Upper lobe of left lung (tissue), 6 donors: ENCODE measurements at regions not wholly inside any gene's neighbourhood (a gene's known extent, or its start where the extent isn't known, plus 50 kb on each side); places are given as distances from the start of the nearest gene placed in this dataset.

Experiments used
- ATAC-seq, 2 donors: fragments of 200-7000 bp; cut with Tn5 transposase; one replicate each; pipeline ENCODE4 v1.9.1; 2022; ENCODE audit warnings: mild to moderate bottlenecking in 2 of 2, moderate library complexity in 2 of 2; ENCODE audit not compliant: low FRiP score in 2 of 2
- DNase-seq, 2 donors: peaks; one replicate each; pipeline ENCODE4 v3.0.0-alpha.2; 2019 to 2020
- H3K27ac ChIP-seq, 4 donors: fragments of 200-600 bp; sonication (generic); one replicate each; pipeline ENCODE4 v1.5.1; 2016 to 2019
- H3K27me3 ChIP-seq, 4 donors: fragments of 200-600 bp; sonication (generic); one replicate each; pipeline ENCODE4 v1.5.1; 2017 to 2019
- H3K36me3 ChIP-seq, 4 donors: fragments of 200-600 bp; sonication (generic); one replicate each; pipeline ENCODE4 v1.5.1; 2016 to 2019
- H3K4me1 ChIP-seq, 4 donors: fragments of 200-600 bp; sonication (generic); one replicate each; pipeline ENCODE4 v1.5.1; 2018 to 2019
- H3K4me3 ChIP-seq, 4 donors: fragments of 200-600 bp; sonication (generic); one replicate each; pipeline ENCODE4 v1.5.1; 2017 to 2019; ENCODE audit warnings: mild to moderate bottlenecking in 2 of 4, moderate library complexity in 1 of 4
- H3K9me3 ChIP-seq, 4 donors: fragments of 200-600 bp; sonication (generic); one replicate each; pipeline ENCODE4 v1.5.1; 2018 to 2019
- CTCF ChIP-seq, 6 experiments: fragments of 450-650 bp in 4 of 6; fragments of 200-600 bp in 2 of 6; sonication (generic) in 2 of 6; IDR thresholded peaks; one replicate each; pipeline ENCODE4 v1.5.1; 2016 to 2019; ENCODE audit warnings: antibody characterized with exemption in 6 of 6
- EP300 ChIP-seq, 4 donors: sonication (generic); formaldehyde crosslinking; IDR thresholded peaks; one replicate each; pipeline ENCODE4 v1.5.1; 2017; ENCODE audit warnings: antibody characterized with exemption in 4 of 4, control low read depth in 2 of 4
- POLR2A ChIP-seq, 4 donors: fragments of 450-650 bp; IDR thresholded peaks; one replicate each; pipeline ENCODE4 v1.5.1; 2016 to 2017; ENCODE audit warnings: antibody characterized with exemption in 4 of 4, mild to moderate bottlenecking in 2 of 4
- POLR2AphosphoS5 ChIP-seq, 2 donors: sonication (generic); formaldehyde crosslinking; IDR thresholded peaks; one replicate each; pipeline ENCODE4 v1.5.1; 2017; ENCODE audit warnings: antibody characterized with exemption in 2 of 2
- WGBS, 2 donors: methylation state at CpG; one replicate each; pipeline ENCODE4 v1.1.5; 2017 to 2018; 5-methylcytosine and 5-hydroxymethylcytosine counted together
- donor health status: DM: no; HTN: no; CAD: no; lungs with moderate emphysema.
- donor health status: DM: no; HTN: yes; CAD: no; lungs with severe emphysema.

DNA sequence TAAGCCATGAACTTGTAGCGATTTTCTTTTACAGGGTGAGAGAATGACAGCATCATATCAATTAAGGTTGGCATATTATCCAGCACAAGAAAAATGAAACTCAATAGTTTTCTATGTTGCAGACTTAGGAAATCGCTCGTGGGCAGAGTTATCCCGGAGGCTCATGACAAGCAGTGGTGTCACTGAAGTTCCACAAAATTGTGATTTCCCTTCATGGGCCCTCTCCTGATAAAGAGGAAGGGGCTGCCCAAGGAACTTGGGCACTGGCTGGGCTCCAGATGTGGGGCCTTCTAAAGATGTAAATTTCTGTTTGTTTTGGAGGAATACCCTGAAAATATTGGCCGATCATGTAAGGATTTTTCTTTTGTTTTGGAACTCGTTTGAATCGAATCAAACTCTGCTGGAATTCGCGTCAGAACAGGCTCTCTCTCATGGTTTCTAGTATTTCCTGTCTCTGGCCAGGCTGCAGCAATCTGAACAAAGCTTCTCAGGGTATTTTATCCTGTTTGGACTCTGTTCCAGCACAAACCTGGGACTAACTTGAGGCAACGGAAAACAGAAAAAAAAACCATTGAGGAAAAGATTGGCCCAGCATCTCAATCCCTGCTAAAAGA, 340.6 kb upstream of the NRP1 start:
- peak overlapping the region in 1 of 4 donors; percentile 2 for H3K4me3 ChIP-seq
- H3K27ac ChIP-seq = peak overlapping the region in 2 of 4 donors; percentile 35 to 77
- TF ChIP-seq EP300 (IDR thresholded peaks at IDR 0.05) (no peak), POLR2AphosphoS5 (IDR thresholded peaks at IDR 0.05) (no peak), POLR2A (IDR thresholded peaks at IDR 0.05) (no peak), CTCF (IDR thresholded peaks at IDR 0.05) (no peak)
- no peak for DNase-seq
- 37% methylated on average over 10 of the region's 10 CpGs for WGBS, 2 donors
- H3K36me3 ChIP-seq = no peaks in the 10 kb centered on the region
- peaks cover 0 to 13% (median 10%) of the 10 kb centered on the region in 4 donors for H3K4me1 ChIP-seq
- H3K9me3 ChIP-seq = no peaks in the 10 kb centered on the region
- no peaks in the 10 kb centered on the region for H3K27me3 ChIP-seq
- ATAC-seq = no peak

DNA sequence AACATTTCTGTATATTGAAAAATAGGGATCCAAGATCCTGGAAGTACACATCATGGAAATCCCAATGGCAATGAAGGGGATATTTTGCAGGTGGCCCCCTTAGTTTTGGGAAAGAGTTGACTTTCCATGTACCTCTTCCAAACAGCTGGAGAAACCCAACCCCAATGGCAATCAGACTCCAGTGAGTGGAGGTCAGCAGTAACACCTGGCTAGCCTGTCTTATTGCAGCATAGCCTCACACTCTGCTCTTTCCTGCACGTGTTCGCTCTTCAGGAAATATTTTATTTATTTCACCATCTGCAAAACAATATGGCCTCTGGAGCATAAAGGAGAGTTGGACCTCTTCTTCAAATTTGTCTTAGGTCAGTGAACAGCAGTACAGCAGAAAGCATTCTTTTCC, 340.0 kb upstream of the NRP1 start:
- Histone ChIP-seq H3K4me1 (peaks cover 0 to 13% (median 10%) of the 10 kb centered on the region in 4 donors), H3K4me3 (no peak overlapping the region), H3K27ac (no peak overlapping the region), H3K27me3 (no peaks in the 10 kb centered on the region), H3K9me3 (no peaks in the 10 kb centered on the region), H3K36me3 (no peaks in the 10 kb centered on the region)
- no peak for ATAC-seq
- no peak for DNase-seq
- TF ChIP-seq POLR2AphosphoS5 (IDR thresholded peaks at IDR 0.05) = no peak
- TF ChIP-seq EP300 (IDR thresholded peaks at IDR 0.05) = no peak
- TF ChIP-seq POLR2A (IDR thresholded peaks at IDR 0.05) = no peak
- no peak for TF ChIP-seq CTCF (IDR thresholded peaks at IDR 0.05)
- 67 to 80% methylated on average over 2 of the region's 2 CpGs for WGBS, 2 donors

GRCh38 chr10:33673839-33674415, 339.5 kb upstream of the NRP1 start:
- no peaks in the 10 kb centered on the region for H3K36me3 ChIP-seq
- no peak for DNase-seq
- 56 to 75% methylated on average over 3 of the region's 3 CpGs for WGBS, 2 donors
- ATAC-seq = no peak
- H3K4me1 ChIP-seq = peaks cover 0 to 13% (median 10%) of the 10 kb centered on the region in 4 donors
- H3K4me3 ChIP-seq = no peak overlapping the region
- no peaks in the 10 kb centered on the region for H3K9me3 ChIP-seq
- TF ChIP-seq EP300 (IDR thresholded peaks at IDR 0.05) (no peak), POLR2A (IDR thresholded peaks at IDR 0.05) (no peak), POLR2AphosphoS5 (IDR thresholded peaks at IDR 0.05) (no peak)
- no peak overlapping the region for H3K27ac ChIP-seq
- H3K27me3 ChIP-seq = no peaks in the 10 kb centered on the region

DNA sequence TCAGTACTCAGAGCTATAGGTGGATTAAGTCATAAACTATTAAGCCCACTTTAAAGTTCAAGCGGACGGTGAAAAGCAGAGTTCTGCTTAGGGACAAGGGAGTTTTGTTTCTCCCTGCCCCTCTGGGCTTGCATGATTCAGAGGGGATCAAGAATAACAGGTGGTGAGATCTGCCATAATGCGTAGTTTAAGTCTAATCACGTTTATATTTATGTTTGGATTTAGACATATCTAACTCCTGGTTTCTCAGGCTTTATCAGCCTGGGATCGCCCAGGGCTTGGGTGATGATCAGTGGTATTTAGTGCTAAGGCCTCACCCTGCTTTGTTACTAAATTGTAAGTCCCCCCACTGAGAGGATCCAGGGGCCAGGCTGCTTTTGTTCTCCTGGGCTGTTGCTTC, 335.4 kb upstream of the NRP1 start:
- no peak for TF ChIP-seq EP300 (IDR thresholded peaks at IDR 0.05)
- TF ChIP-seq POLR2AphosphoS5 (IDR thresholded peaks at IDR 0.05) = no peak
- no peak for TF ChIP-seq POLR2A (IDR thresholded peaks at IDR 0.05)
- no peak for TF ChIP-seq CTCF (IDR thresholded peaks at IDR 0.05)
- WGBS, 2 donors = 91 to 94% methylated on average over 5 of the region's 5 CpGs
- no peaks in the 10 kb centered on the region for H3K36me3 ChIP-seq
- H3K9me3 ChIP-seq = peaks cover 0 to under 1% (median 0%) of the 10 kb centered on the region in 4 donors
- ATAC-seq = no peak
- no peaks in the 10 kb centered on the region for H3K27me3 ChIP-seq
- H3K4me1 ChIP-seq = peaks cover 0 to 6% (median 3%) of the 10 kb centered on the region in 4 donors
- no peak overlapping the region for H3K27ac ChIP-seq
- no peak overlapping the region for H3K4me3 ChIP-seq
- no peak for DNase-seq

DNA sequence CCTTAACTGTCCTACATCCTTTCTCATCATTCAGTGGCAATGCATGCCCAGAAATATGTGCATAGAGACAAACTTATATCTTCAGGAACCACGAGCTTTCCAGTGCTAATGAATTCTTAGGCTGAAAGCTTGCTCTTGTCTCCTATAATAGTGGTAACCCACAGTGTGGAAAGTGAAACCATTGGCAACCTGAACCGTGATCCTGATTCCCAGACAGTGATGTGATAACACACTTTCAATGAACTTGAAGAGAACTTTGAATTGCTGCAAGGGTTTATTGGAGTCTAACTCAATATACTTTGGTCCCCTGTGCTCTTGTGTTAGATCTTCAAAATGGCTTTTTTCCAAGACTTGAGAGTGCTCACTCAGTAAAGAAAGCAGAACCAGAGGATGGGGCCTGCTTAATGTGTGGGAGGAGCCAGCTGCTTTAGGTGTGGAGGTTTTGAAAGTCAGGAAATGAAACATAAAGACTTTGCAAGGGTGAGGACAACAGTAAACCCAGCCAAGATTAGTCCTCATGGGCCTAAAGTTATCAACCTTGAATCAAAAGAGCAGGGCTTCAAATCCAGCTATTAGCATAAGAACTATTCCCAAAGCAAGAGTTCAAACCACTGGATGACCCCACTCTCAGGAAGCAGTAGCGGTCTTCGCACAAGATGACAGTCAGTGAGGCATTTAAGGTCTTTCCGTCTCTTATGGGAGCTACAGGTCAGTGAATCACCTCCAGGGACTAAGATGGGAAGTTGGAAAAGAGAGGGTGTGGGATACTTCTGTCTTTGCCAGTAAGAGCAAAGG, 332.4 kb upstream of the NRP1 start:
- H3K4me3 ChIP-seq = no peak overlapping the region
- H3K9me3 ChIP-seq = peaks cover 0 to 5% (median 2%) of the 10 kb centered on the region in 4 donors
- no peaks in the 10 kb centered on the region for H3K36me3 ChIP-seq
- ATAC-seq (no peak), DNase-seq (no peak)
- no peak overlapping the region for H3K27ac ChIP-seq
- no peak for TF ChIP-seq EP300 (IDR thresholded peaks at IDR 0.05)
- no peak for TF ChIP-seq POLR2A (IDR thresholded peaks at IDR 0.05)
- H3K4me1 ChIP-seq = peaks cover 3 to 12% (median 7%) of the 10 kb centered on the region in 4 donors
- no peaks in the 10 kb centered on the region for H3K27me3 ChIP-seq
- WGBS, 2 donors = 78 to 89% methylated on average over 5 of the region's 5 CpGs
